COLO829 (cell line): ENCODE measurements at regions not wholly inside any gene's neighbourhood (a gene's known extent, or its start where the extent isn't known, plus 50 kb on each side); places are given as distances from the start of the nearest gene placed in this dataset.
A peak's percentile ranks its signal among the peaks of the same experiment; 100 is the strongest.

Source experiments
- DNase-seq: peaks from one replicate; pipeline ENCODE4 v3.0.0; 2012; ENCODE audit warnings: low spot score

- DNase-seq: no peak
These were observed 687.1 kb upstream of the SLITRK1 start for GRCh38 chr13:84569366-84569765.

GRCh38 chr13:84567848-84568247, 685.6 kb upstream of the SLITRK1 start:
- no peak for DNase-seq

GRCh38 chr13:84566780-84567179, 684.5 kb upstream of the SLITRK1 start:
- no peak for DNase-seq

- DNase-seq: no peak
These were observed 681.3 kb upstream of the SLITRK1 start for GRCh38 chr13:84563611-84564010.

- DNase-seq: no peak
These were observed 671.0 kb upstream of the SLITRK1 start for GRCh38 chr13:84553227-84553626.

GRCh38 chr13:84543962-84544361, 661.7 kb upstream of the SLITRK1 start:
- no peak for DNase-seq

- no peak for DNase-seq
These were observed 660.1 kb upstream of the SLITRK1 start for GRCh38 chr13:84542348-84542747.

GRCh38 chr13:84536906-84537305, 654.6 kb upstream of the SLITRK1 start:
- no peak for DNase-seq

- DNase-seq: no peak
These were observed 646.3 kb upstream of the SLITRK1 start for GRCh38 chr13:84528408-84529070.

GRCh38 chr13:84525865-84526264, 643.6 kb upstream of the SLITRK1 start:
- DNase-seq: no peak

GRCh38 chr13:84524586-84524985, 642.3 kb upstream of the SLITRK1 start:
- DNase-seq: peak; percentile 7

GRCh38 chr13:84500016-84500415, 617.7 kb upstream of the SLITRK1 start:
- DNase-seq: no peak

- no peak for DNase-seq
These were observed 615.3 kb upstream of the SLITRK1 start for GRCh38 chr13:84497613-84498012.

GRCh38 chr13:84491952-84492351, 609.7 kb upstream of the SLITRK1 start:
- DNase-seq: no peak

- DNase-seq: no peak
These were observed 605.5 kb upstream of the SLITRK1 start for GRCh38 chr13:84487752-84488151.

GRCh38 chr13:84481958-84482357, 599.7 kb upstream of the SLITRK1 start:
- no peak for DNase-seq

- no peak for DNase-seq
These were observed 597.4 kb upstream of the SLITRK1 start for GRCh38 chr13:84479656-84480055.

GRCh38 chr13:84470528-84470927, 588.3 kb upstream of the SLITRK1 start:
- no peak for DNase-seq

- no peak for DNase-seq
These were observed 584.2 kb upstream of the SLITRK1 start for GRCh38 chr13:84466461-84466860.

- no peak for DNase-seq
These were observed 578.7 kb upstream of the SLITRK1 start for GRCh38 chr13:84460989-84461388.

- no peak for DNase-seq
These were observed 573.0 kb upstream of the SLITRK1 start for GRCh38 chr13:84455143-84455905.

- DNase-seq: no peak
These were observed 565.3 kb upstream of the SLITRK1 start for GRCh38 chr13:84447640-84447978.

GRCh38 chr13:84446972-84447639, 564.8 kb upstream of the SLITRK1 start:
- DNase-seq: no peak
